ENCODE measurements at regions not wholly inside any gene's neighbourhood (a gene's known extent, or its start where the extent isn't known, plus 50 kb on each side); places are given as distances from the start of the nearest gene placed in this dataset.

GRCh38 chr6:164398647-164399046, 910.8 kb downstream of the C6orf118 start:
- no peak for TF ChIP-seq CTCF (IDR thresholded peaks at IDR 0.05)
- no peak for TF ChIP-seq POLR2A (IDR thresholded peaks at IDR 0.05)
- no peak for TF ChIP-seq EP300 (IDR thresholded peaks at IDR 0.05)
- no peak for TF ChIP-seq POLR2AphosphoS5 (IDR thresholded peaks at IDR 0.05)
